SK-N-SH (cell line): ENCODE measurements at regions not wholly inside any gene's neighbourhood (a gene's known extent, or its start where the extent isn't known, plus 50 kb on each side); places are given as distances from the start of the nearest gene placed in this dataset.

ENCODE experiments used
- CTCF ChIA-PET: fragments of 300-600, 350-600 bp; formaldehyde crosslinking; extraction: SDS; loops from one replicate; lab custom pipeline; 2021; lab: Yijun Ruan, JAX
- POLR2A ChIA-PET: fragments of 350-600 bp; sonication (Branson Sonifier 250); formaldehyde crosslinking; extraction: SDS; loops from one replicate; lab custom pipeline; 2020; ENCODE audit warnings: antibody characterized with exemption, inconsistent platforms; lab: Yijun Ruan, JAX
- DNase-seq: peaks from one replicate; pipeline ENCODE4 v3.0.0; 2012
- H2AFZ ChIP-seq: fragments of 200-600 bp; sonication (generic); 2 replicates; pipeline ENCODE4 v1.8.1; 2016; ENCODE audit warnings: antibody characterized with exemption, mild to moderate bottlenecking, low read depth
- H3F3A ChIP-seq: fragments of 200-600 bp; sonication (generic); replicated peaks from 2 replicates; pipeline ENCODE3; 2016; ENCODE audit warnings: antibody characterized with exemption, mild to moderate bottlenecking; ENCODE audit not compliant: insufficient read depth
- H3K27ac ChIP-seq, 2 experiments: fragments of 200-500 bp in 1 of 2; fragments of 200-600 bp in 1 of 2; sonication (Bioruptor generic) in 1 of 2; sonication (generic), shearing (Covaris generic) in 1 of 2; 2 replicates each; pipeline versions ENCODE4 v1.5.1 to v1.6.1; 2014 to 2016; ENCODE audit warnings: low read depth in 2 of 2, inconsistent platforms in 1 of 2, low read length in 1 of 2, mild to moderate bottlenecking in 1 of 2, mixed read lengths in 1 of 2
- H3K27me3 ChIP-seq: fragments of 200-600 bp; sonication (generic), shearing (Covaris generic); 2 replicates; pipeline ENCODE4 v1.6.1; 2016; ENCODE audit warnings: mixed run types; ENCODE audit not compliant: insufficient read depth
- H3K36me3 ChIP-seq, 2 experiments: fragments of 200-500 bp in 1 of 2; fragments of 200-600 bp in 1 of 2; sonication (Bioruptor generic) in 1 of 2; sonication (generic) in 1 of 2; replicated peaks in 1 of 2; 2 replicates each; pipeline versions ENCODE3 to v1.5.1; 2014 to 2016; ENCODE audit warnings: low read length in 1 of 2, mild to moderate bottlenecking in 1 of 2; ENCODE audit not compliant: insufficient read depth in 2 of 2, control insufficient read depth in 1 of 2
- H3K4me1 ChIP-seq, 2 experiments: fragments of 200-500 bp in 1 of 2; fragments of 200-600 bp in 1 of 2; sonication (Bioruptor generic) in 1 of 2; sonication (generic), shearing (Covaris generic) in 1 of 2; 2 replicates each; pipeline versions ENCODE4 v1.5.1 to v1.6.1; 2014 to 2016; ENCODE audit warnings: low read depth in 1 of 2, low read length in 1 of 2, mixed run types in 1 of 2; ENCODE audit not compliant: insufficient read depth in 2 of 2, control insufficient read depth in 1 of 2
- H3K4me2 ChIP-seq: fragments of 200-600 bp; sonication (generic), shearing (Covaris generic); 2 replicates; pipeline ENCODE4 v1.6.1; 2017; ENCODE audit warnings: mixed run types
- H3K4me3 ChIP-seq, 2 experiments: fragments of 200-500 bp in 1 of 2; fragments of 200-600 bp in 1 of 2; sonication (Bioruptor generic) in 1 of 2; sonication (generic), shearing (Covaris generic) in 1 of 2; 2 replicates each; pipeline versions ENCODE4 v1.5.1 to v1.8.1; 2014 to 2016; ENCODE audit warnings: low read depth in 2 of 2, inconsistent platforms in 1 of 2, low read length in 1 of 2, mild to moderate bottlenecking in 1 of 2, mixed read lengths in 1 of 2, moderate library complexity in 1 of 2
- H3K79me2 ChIP-seq: fragments of 200-600 bp; sonication (generic); 2 replicates; pipeline ENCODE4 v1.8.1; 2017; ENCODE audit warnings: mild to moderate bottlenecking; ENCODE audit not compliant: insufficient read depth
- H3K9ac ChIP-seq: fragments of 200-600 bp; sonication (generic); 2 replicates; pipeline ENCODE4 v1.6.1; 2017; ENCODE audit warnings: mixed run types
- H3K9me2 ChIP-seq: fragments of 200-600 bp; sonication (generic); 2 replicates; pipeline ENCODE4 v1.6.1; 2017; ENCODE audit warnings: mixed run types
- H3K9me3 ChIP-seq: fragments of 200-600 bp; sonication (generic); 2 replicates; pipeline ENCODE4 v1.6.1; 2017; ENCODE audit warnings: mixed run types, mild to moderate bottlenecking, moderate library complexity
- H4K20me1 ChIP-seq: fragments of 200-600 bp; sonication (generic); 2 replicates; pipeline ENCODE4 v1.6.1; 2017; ENCODE audit warnings: mild to moderate bottlenecking, mixed run types; ENCODE audit not compliant: insufficient read depth
- CHD2 ChIP-seq: fragments of 150-350 bp; IDR thresholded peaks from 2 replicates; pipeline ENCODE4 v1.6.1; 2018; ENCODE audit warnings: low read length; ENCODE audit not compliant: partially characterized antibody
- FOSL2 ChIP-seq: IDR thresholded peaks from 2 replicates; pipeline ENCODE4 v1.4.0; 2012; ENCODE audit warnings: low read depth, mild to moderate bottlenecking, moderate library complexity, borderline replicate concordance
- FOXM1 ChIP-seq: IDR thresholded peaks from 2 replicates; pipeline ENCODE4 v1.4.0; 2012; ENCODE audit warnings: low read depth, mild to moderate bottlenecking
- GATA2 ChIP-seq: sonication (generic); formaldehyde crosslinking; IDR thresholded peaks from 2 replicates; pipeline ENCODE4 v1.5.0; 2020; ENCODE audit warnings: mild to moderate bottlenecking, missing genetic modification reagents
- IRF3 ChIP-seq: fragments of 150-350 bp; IDR thresholded peaks from 2 replicates; pipeline ENCODE4 v1.6.1; 2016; ENCODE audit warnings: mild to moderate bottlenecking, low read depth, low read length
- MEF2A ChIP-seq: IDR thresholded peaks from 2 replicates; pipeline ENCODE4 v1.4.0; 2012; ENCODE audit warnings: low read depth, borderline replicate concordance
- MXI1 ChIP-seq: IDR thresholded peaks from 2 replicates; pipeline ENCODE4 v1.6.1; 2012; ENCODE audit warnings: mild to moderate bottlenecking, low read depth, low read length, improper control_type of control experiment
- NRF1 ChIP-seq: IDR thresholded peaks from 2 replicates; pipeline ENCODE4 v1.6.1; 2012; ENCODE audit warnings: low read depth, mild to moderate bottlenecking, low read length
- PBX3 ChIP-seq: IDR thresholded peaks from 2 replicates; pipeline ENCODE4; 2012
- POLR2AphosphoS5 ChIP-seq: IDR thresholded peaks from 2 replicates; pipeline ENCODE4 v1.6.1; 2012; ENCODE audit warnings: low read depth, low read length
- SIN3A ChIP-seq: IDR thresholded peaks from 2 replicates; pipeline ENCODE4 v1.6.1; 2012; ENCODE audit warnings: low read depth, mild to moderate bottlenecking, low read length, moderate library complexity, borderline replicate concordance
- SMC3 ChIP-seq: IDR thresholded peaks from 2 replicates; pipeline ENCODE4 v1.6.1; 2012; ENCODE audit warnings: low read depth, low read length, improper control_type of control experiment
- TAF1 ChIP-seq: IDR thresholded peaks from 2 replicates; pipeline ENCODE4 v1.6.1; 2012; ENCODE audit warnings: low read depth, mild to moderate bottlenecking, low read length, moderate library complexity, borderline replicate concordance
- TEAD4 ChIP-seq: IDR thresholded peaks from 2 replicates; pipeline ENCODE4 v1.4.0; 2012; ENCODE audit warnings: mild to moderate bottlenecking, borderline replicate concordance; ENCODE audit not compliant: insufficient read depth
- USF1 ChIP-seq: IDR thresholded peaks from 2 replicates; pipeline ENCODE4 v1.4.0; 2012; ENCODE audit warnings: low read depth, borderline replicate concordance
- WGBS: methylation state at CpG from one replicate; pipeline ENCODE4 v1.1.6; 2017; ENCODE audit warnings: low lambda C conversion rate; 5-methylcytosine and 5-hydroxymethylcytosine counted together
- TF ChIP-seq, protein P1 (sequence below): IDR thresholded peaks from 2 replicates; pipeline ENCODE4 v1.6.1; 2012; ENCODE audit warnings: mild to moderate bottlenecking, low read depth, low read length, moderate library complexity

DNA sequence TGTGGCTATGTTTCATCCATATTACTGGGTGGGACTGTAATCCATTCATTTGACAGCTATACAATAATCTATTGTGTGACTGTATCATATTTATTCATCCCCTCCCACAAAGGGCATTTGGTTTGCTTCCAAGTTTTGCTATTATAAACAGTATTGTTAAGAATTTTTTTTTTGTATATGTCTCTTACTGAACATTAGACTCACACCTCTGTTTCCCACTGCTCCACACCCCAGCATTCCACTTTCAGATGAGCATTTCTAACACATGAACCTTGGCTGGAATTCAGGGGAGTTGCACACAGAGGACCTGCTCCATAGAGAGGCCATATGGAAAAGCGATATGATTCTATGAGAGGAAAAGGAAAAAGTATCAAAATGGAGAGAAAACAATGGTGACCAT is 81.6 kb upstream of the DKK2 start:
- no peak overlapping the region for H3K27ac ChIP-seq
- no peaks in the 10 kb centered on the region for H3K9me3 ChIP-seq
- CTCF ChIA-PET: no interaction called here
- H3K4me3 ChIP-seq: no peak overlapping the region
- H3K9ac ChIP-seq: no peak overlapping the region
- no peak for DNase-seq
- TF ChIP-seq IRF3: no peak
- TF ChIP-seq POLR2AphosphoS5: no peak
- TF ChIP-seq SMC3: no peak
- TF ChIP-seq SIN3A: no peak
- no peak for TF ChIP-seq GATA2 (CRISPR knock-in tag)
- no peak for TF ChIP-seq TAF1
- no peak for TF ChIP-seq USF1
- H3K4me2 ChIP-seq: no peak overlapping the region
- H3K79me2 ChIP-seq: no peaks in the 10 kb centered on the region
- WGBS: 96% methylated on average over 1 of the region's 1 CpG
- no peaks in the 10 kb centered on the region for H3K9me2 ChIP-seq
- no peaks in the 10 kb centered on the region for H4K20me1 ChIP-seq
- no peak overlapping the region for H2AFZ ChIP-seq
- no peaks in the 10 kb centered on the region for H3K27me3 ChIP-seq
- peaks cover 2 to 9% of the 10 kb centered on the region in 2 experiments; a peak in 3 of 4 replicates for H3K4me1 ChIP-seq
- H3K36me3 ChIP-seq: no peaks in the 10 kb centered on the region
- no peaks in the 10 kb centered on the region for H3F3A ChIP-seq
- POLR2A ChIA-PET: no interaction called here

DNA sequence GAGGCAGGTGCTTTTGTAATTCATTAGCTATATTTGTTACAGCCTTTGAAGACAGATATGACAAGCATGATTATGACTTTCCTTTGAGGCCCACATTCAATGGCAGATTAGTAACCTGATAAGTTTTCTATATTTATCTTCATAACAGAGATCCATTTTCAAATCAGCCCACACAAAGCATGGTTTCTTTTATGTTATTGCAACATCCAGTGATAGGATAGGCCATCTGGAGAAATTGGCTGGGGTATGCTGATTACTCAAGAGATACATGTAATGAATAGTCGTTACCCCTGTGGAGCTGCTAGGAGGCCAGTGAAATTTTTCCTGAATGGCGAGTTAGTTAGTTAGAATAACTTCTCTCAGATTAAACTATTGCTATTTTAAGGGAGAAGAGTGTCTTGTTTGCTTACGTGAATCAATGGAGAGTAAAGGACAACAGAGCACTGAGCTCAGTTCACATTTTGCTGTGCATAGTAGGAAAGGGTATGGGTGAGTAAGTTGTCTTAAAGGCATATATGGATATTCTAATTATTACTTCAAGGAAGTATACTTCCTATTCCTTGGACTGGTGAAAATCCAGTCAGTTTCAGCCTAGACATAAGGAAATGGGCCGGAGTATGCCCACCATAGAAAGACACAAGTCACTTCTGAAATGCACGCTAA is 79.2 kb upstream of the DKK2 start:
- H3K27me3 ChIP-seq: no peaks in the 10 kb centered on the region
- no peak overlapping the region for H3K4me2 ChIP-seq
- peaks cover 0 to 9% of the 10 kb centered on the region in 2 experiments; a peak in 2 of 4 replicates for H3K4me1 ChIP-seq
- ChIA-PET CTCF (interaction anchor here (0.7 kb wide), 1 partner anchor 79 kb away, joined by 3 read pairs; no protein-coding TSS in a partner anchor), POLR2A (no interaction called here)
- whole genome bisulfite sequencing: 67% methylated on average over 5 of the region's 5 CpGs
- no peaks in the 10 kb centered on the region for H3K36me3 ChIP-seq
- H2AFZ ChIP-seq: no peak overlapping the region
- no peak overlapping the region for H3K9ac ChIP-seq
- H3F3A ChIP-seq: no peaks in the 10 kb centered on the region
- H4K20me1 ChIP-seq: no peaks in the 10 kb centered on the region
- DNase-seq: peak; percentile 22
- no peaks in the 10 kb centered on the region for H3K9me3 ChIP-seq
- no peak overlapping the region for H3K27ac ChIP-seq
- no peak overlapping the region for H3K4me3 ChIP-seq
- H3K9me2 ChIP-seq: no peaks in the 10 kb centered on the region
- H3K79me2 ChIP-seq: no peaks in the 10 kb centered on the region
- TF ChIP-seq FOSL2: no peak
- TF ChIP-seq CHD2: no peak
- no peak for TF ChIP-seq TAF1
- TF ChIP-seq, protein P1, sequence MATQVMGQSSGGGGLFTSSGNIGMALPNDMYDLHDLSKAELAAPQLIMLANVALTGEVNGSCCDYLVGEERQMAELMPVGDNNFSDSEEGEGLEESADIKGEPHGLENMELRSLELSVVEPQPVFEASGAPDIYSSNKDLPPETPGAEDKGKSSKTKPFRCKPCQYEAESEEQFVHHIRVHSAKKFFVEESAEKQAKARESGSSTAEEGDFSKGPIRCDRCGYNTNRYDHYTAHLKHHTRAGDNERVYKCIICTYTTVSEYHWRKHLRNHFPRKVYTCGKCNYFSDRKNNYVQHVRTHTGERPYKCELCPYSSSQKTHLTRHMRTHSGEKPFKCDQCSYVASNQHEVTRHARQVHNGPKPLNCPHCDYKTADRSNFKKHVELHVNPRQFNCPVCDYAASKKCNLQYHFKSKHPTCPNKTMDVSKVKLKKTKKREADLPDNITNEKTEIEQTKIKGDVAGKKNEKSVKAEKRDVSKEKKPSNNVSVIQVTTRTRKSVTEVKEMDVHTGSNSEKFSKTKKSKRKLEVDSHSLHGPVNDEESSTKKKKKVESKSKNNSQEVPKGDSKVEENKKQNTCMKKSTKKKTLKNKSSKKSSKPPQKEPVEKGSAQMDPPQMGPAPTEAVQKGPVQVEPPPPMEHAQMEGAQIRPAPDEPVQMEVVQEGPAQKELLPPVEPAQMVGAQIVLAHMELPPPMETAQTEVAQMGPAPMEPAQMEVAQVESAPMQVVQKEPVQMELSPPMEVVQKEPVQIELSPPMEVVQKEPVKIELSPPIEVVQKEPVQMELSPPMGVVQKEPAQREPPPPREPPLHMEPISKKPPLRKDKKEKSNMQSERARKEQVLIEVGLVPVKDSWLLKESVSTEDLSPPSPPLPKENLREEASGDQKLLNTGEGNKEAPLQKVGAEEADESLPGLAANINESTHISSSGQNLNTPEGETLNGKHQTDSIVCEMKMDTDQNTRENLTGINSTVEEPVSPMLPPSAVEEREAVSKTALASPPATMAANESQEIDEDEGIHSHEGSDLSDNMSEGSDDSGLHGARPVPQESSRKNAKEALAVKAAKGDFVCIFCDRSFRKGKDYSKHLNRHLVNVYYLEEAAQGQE: no peak
- TF ChIP-seq MXI1: no peak
- TF ChIP-seq USF1: no peak
- TF ChIP-seq PBX3: 0 out of 2 replicates have a peak, but pooled peaks have one; percentile 12
- TF ChIP-seq TEAD4: no peak
- no peak for TF ChIP-seq IRF3
- no peak for TF ChIP-seq NRF1
- TF ChIP-seq FOXM1: no peak
- TF ChIP-seq MEF2A: no peak
